ENCODE measurements at regions not wholly inside any gene's neighbourhood (a gene's known extent, or its start where the extent isn't known, plus 50 kb on each side); places are given as distances from the start of the nearest gene placed in this dataset.

GRCh38 chr2:16999347-17000183 is 333.9 kb upstream of the CYRIA start:
- no peak for TF ChIP-seq POLR2A (IDR thresholded peaks at IDR 0.05)
- TF ChIP-seq, protein P1, sequence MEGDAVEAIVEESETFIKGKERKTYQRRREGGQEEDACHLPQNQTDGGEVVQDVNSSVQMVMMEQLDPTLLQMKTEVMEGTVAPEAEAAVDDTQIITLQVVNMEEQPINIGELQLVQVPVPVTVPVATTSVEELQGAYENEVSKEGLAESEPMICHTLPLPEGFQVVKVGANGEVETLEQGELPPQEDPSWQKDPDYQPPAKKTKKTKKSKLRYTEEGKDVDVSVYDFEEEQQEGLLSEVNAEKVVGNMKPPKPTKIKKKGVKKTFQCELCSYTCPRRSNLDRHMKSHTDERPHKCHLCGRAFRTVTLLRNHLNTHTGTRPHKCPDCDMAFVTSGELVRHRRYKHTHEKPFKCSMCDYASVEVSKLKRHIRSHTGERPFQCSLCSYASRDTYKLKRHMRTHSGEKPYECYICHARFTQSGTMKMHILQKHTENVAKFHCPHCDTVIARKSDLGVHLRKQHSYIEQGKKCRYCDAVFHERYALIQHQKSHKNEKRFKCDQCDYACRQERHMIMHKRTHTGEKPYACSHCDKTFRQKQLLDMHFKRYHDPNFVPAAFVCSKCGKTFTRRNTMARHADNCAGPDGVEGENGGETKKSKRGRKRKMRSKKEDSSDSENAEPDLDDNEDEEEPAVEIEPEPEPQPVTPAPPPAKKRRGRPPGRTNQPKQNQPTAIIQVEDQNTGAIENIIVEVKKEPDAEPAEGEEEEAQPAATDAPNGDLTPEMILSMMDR (IDR thresholded peaks at IDR 0.05): no peak

Measured in testis (tissue), 2 donors.